B cell (primary cell): ENCODE measurements at regions not wholly inside any gene's neighbourhood (a gene's known extent, or its start where the extent isn't known, plus 50 kb on each side); places are given as distances from the start of the nearest gene placed in this dataset.

Experiments used
- ATAC-seq: fragments of 200-7000 bp; cut with Tn5 transposase; one replicate; pipeline ENCODE4 v1.10.0; 2021; ENCODE audit warnings: low read depth, mild to moderate bottlenecking, moderate number of reproducible peaks, moderate library complexity
- CTCF ChIA-PET: fragments of 350-600 bp; sonication (Branson Sonifier 250); formaldehyde crosslinking; loops from one replicate; lab custom pipeline; 2021; ENCODE audit warnings: antibody characterized with exemption, inconsistent platforms; lab: Charles Lee
- POLR2A ChIA-PET: fragments of 350-600 bp; sonication (Branson Sonifier 250); formaldehyde crosslinking; loops from one replicate; lab custom pipeline; 2021; ENCODE audit warnings: antibody characterized with exemption; lab: Charles Lee
- DNase-seq: peaks from one replicate; pipeline ENCODE4 v3.0.0; 2013
- H2AFZ ChIP-seq: 2 replicates; pipeline ENCODE4 v1.6.1; 2012; ENCODE audit warnings: mild to moderate bottlenecking, low read depth, low read length; ENCODE audit not compliant: insufficient read depth, poor library complexity, severe bottlenecking
- H3K27ac ChIP-seq, 2 donors: 1 replicate in 1 of 2; 2 replicates in 1 of 2; pipeline ENCODE4 v1.5.1; 2012 to 2013; ENCODE audit warnings: low read length in 2 of 2, mild to moderate bottlenecking in 2 of 2, moderate library complexity in 1 of 2
- H3K27me3 ChIP-seq, 4 experiments: fragments of 200-600 bp in 1 of 4; sonication (generic) in 1 of 4; replicated peaks in 1 of 4; 1 replicate in 2 of 4; 2 replicates in 2 of 4; pipeline versions ENCODE4 v1.6.1 to v1.7.0; 2013 to 2016; ENCODE audit warnings: low read length in 3 of 4, mild to moderate bottlenecking in 2 of 4, mixed read lengths in 1 of 4, moderate library complexity in 1 of 4; ENCODE audit not compliant: insufficient read depth in 4 of 4, control insufficient read depth in 3 of 4; ENCODE audit errors: control extremely low read depth in 1 of 4
- H3K36me3 ChIP-seq, 2 experiments: replicated peaks in 1 of 2; 1 replicate in 1 of 2; 2 replicates in 1 of 2; pipeline versions ENCODE4 v1.6.1 to v1.7.1; 2013; ENCODE audit warnings: low read length in 1 of 2; ENCODE audit not compliant: insufficient read depth in 2 of 2, control insufficient read depth in 1 of 2; ENCODE audit errors: control extremely low read depth in 1 of 2, extremely low read depth in 1 of 2
- H3K4me1 ChIP-seq, 2 donors: fragments of 200-600 bp in 1 of 2; sonication (generic) in 1 of 2; 1 replicate in 1 of 2; 2 replicates in 1 of 2; pipeline versions ENCODE4 v1.5.1 to v1.6.1; 2013 to 2017; ENCODE audit warnings: low read length in 2 of 2; ENCODE audit not compliant: control insufficient read depth in 2 of 2, insufficient read depth in 2 of 2
- H3K4me2 ChIP-seq: replicated peaks from 2 replicates; pipeline ENCODE3; 2012; ENCODE audit warnings: mild to moderate bottlenecking, low read depth, low read length; ENCODE audit not compliant: poor library complexity, severe bottlenecking
- H3K4me3 ChIP-seq, 5 experiments: fragments of 200-600 bp in 1 of 5; sonication (generic) in 1 of 5; 1 replicate in 3 of 5; 2 replicates in 2 of 5; pipeline versions ENCODE4 v1.5.1 to v1.7.0; 2011 to 2016; ENCODE audit warnings: low read length in 4 of 5, mild to moderate bottlenecking in 4 of 5, low read depth in 2 of 5, control low read depth in 1 of 5, moderate library complexity in 1 of 5; ENCODE audit not compliant: insufficient read depth in 1 of 5; ENCODE audit errors: control extremely low read depth in 1 of 5, extremely low read depth in 1 of 5
- H3K79me2 ChIP-seq: fragments of 200-600 bp; sonication (generic); one replicate; pipeline ENCODE4 v1.6.0; 2016; ENCODE audit warnings: low read length; ENCODE audit not compliant: control insufficient read depth, insufficient read depth
- H3K9ac ChIP-seq: fragments of 200-600 bp; sonication (generic); 2 replicates; pipeline ENCODE4 v1.6.1; 2017; ENCODE audit warnings: mild to moderate bottlenecking, low read length, moderate library complexity
- H3K9me3 ChIP-seq, 3 donors: one replicate each; pipeline versions ENCODE4 v1.6.1 to v1.7.1; 2013; ENCODE audit warnings: low read length in 2 of 3; ENCODE audit not compliant: control insufficient read depth in 2 of 3, insufficient read depth in 1 of 3; ENCODE audit errors: control extremely low read depth in 1 of 3
- H4K20me1 ChIP-seq: 2 replicates; pipeline ENCODE4 v1.6.0; 2012; ENCODE audit warnings: mild to moderate bottlenecking, low read length; ENCODE audit not compliant: insufficient read depth, control insufficient read depth, poor library complexity, severe bottlenecking
- H3K27ac Mint-ChIP-seq: one replicate; pipeline ENCODE4 v1.8.0; 2021; ENCODE audit warnings: mixed read lengths
- H3K27me3 Mint-ChIP-seq: one replicate; pipeline ENCODE4 v1.8.0; 2021; ENCODE audit warnings: mixed read lengths
- H3K4me1 Mint-ChIP-seq: one replicate; pipeline ENCODE4 v1.8.0; 2021; ENCODE audit warnings: mixed read lengths
- H3K4me3 Mint-ChIP-seq: one replicate; pipeline ENCODE4 v1.8.0; 2021; ENCODE audit warnings: mixed read lengths
- H3K9me3 Mint-ChIP-seq: one replicate; pipeline ENCODE4 v1.8.0; 2022; ENCODE audit warnings: mixed read lengths; ENCODE audit not compliant: insufficient read depth
- EZH2 ChIP-seq: IDR thresholded peaks from 2 replicates; pipeline ENCODE4 v1.6.1; 2012; ENCODE audit warnings: borderline replicate concordance, low read depth, mild to moderate bottlenecking, moderate library complexity, low read length; ENCODE audit not compliant: insufficient read depth, poor library complexity, severe bottlenecking
- whole genome bisulfite sequencing: methylation state at CpG from one replicate; pipeline ENCODE4 v1.1.5; 2013; ENCODE audit warnings: missing lambda C conversion rate; ENCODE audit not compliant: insufficient coverage; 5-methylcytosine and 5-hydroxymethylcytosine counted together
- intact Hi-C: fragments of 100-400 bp; cut with micrococcal nuclease; formaldehyde crosslinking; loops from one replicate; pipeline ENCODE4 v1.10.0; 2022
- TF ChIP-seq, protein P1 (sequence below): fragments of 200-600 bp; IDR thresholded peaks from one replicate; pipeline ENCODE4 v1.8.0; 2022; ENCODE audit warnings: antibody characterized with exemption, mild to moderate bottlenecking

DNA sequence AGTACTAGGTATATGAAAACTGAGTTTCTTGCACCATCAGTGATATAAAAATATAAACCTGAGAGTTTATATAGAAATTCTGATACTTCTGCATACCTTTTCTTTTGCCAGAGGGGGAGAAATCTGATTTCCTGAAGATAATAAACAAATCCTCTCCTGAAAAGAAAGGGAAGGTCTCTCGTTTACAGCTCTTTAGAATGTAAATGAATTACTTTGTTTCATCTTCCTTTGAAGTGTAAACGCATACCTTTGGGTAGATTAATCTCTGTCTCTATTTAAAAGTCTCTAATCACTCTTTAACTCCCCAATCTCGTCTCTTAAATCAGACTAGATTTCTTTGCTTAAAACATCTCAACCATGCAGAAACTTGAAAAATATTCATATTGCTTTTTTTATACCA, 1092.9 kb downstream of the SLITRK5 start:
- ATAC-seq = no peak

DNA sequence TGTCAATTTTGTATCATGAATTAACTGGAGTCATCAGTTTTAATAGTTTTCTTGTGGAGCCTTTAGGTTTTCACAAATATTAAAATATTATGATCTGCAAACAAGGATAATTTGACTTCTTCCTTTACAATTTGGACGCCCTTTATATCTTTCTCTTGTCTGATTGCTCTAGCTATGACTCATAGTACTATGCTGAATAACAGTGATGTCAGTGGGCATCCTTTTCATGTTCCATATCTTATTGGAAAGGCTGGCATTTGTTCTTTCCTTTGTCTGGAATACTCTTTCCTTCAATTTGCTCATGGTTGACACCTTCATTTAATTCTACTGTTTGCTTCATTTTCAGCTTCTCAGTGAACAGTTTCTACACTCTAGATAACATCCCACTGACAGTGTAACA, 1129.3 kb downstream of the SLITRK5 start:
- H3K4me2 ChIP-seq = no peak overlapping the region
- Mint-ChIP-seq H3K9me3 (no peaks in the 10 kb centered on the region), H3K27ac (no peak overlapping the region), H3K27me3 (no peaks in the 10 kb centered on the region), H3K4me1 (no peaks in the 10 kb centered on the region), H3K4me3 (no peak overlapping the region)
- no peak overlapping the region for H3K9ac ChIP-seq
- H3K9me3 ChIP-seq = no peaks in the 10 kb centered on the region
- no peaks in the 10 kb centered on the region for H3K79me2 ChIP-seq
- intact Hi-C loops = no loop called here
- no peaks in the 10 kb centered on the region for H3K36me3 ChIP-seq
- H3K27me3 ChIP-seq = no peaks in the 10 kb centered on the region
- ATAC-seq (no peak), DNase-seq (no peak)
- POLR2A ChIA-PET = no interaction called here
- H3K4me1 ChIP-seq = no peaks in the 10 kb centered on the region
- CTCF ChIA-PET = no interaction called here
- no CpG with 5 or more reads among the region's 1 CpG for WGBS
- no peak overlapping the region for H3K4me3 ChIP-seq
- no peak overlapping the region for H2AFZ ChIP-seq
- no peaks in the 10 kb centered on the region for H4K20me1 ChIP-seq
- TF ChIP-seq EZH2 = no peak
- TF ChIP-seq, protein P1, sequence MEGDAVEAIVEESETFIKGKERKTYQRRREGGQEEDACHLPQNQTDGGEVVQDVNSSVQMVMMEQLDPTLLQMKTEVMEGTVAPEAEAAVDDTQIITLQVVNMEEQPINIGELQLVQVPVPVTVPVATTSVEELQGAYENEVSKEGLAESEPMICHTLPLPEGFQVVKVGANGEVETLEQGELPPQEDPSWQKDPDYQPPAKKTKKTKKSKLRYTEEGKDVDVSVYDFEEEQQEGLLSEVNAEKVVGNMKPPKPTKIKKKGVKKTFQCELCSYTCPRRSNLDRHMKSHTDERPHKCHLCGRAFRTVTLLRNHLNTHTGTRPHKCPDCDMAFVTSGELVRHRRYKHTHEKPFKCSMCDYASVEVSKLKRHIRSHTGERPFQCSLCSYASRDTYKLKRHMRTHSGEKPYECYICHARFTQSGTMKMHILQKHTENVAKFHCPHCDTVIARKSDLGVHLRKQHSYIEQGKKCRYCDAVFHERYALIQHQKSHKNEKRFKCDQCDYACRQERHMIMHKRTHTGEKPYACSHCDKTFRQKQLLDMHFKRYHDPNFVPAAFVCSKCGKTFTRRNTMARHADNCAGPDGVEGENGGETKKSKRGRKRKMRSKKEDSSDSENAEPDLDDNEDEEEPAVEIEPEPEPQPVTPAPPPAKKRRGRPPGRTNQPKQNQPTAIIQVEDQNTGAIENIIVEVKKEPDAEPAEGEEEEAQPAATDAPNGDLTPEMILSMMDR = no peak
- H3K27ac ChIP-seq = no peak overlapping the region

More for the DNA sequence above, 1092.9 kb downstream of the SLITRK5 start:
- Mint-ChIP-seq H3K4me1 (no peaks in the 10 kb centered on the region), H3K27ac (no peak overlapping the region), H3K9me3 (no peaks in the 10 kb centered on the region), H3K27me3 (no peaks in the 10 kb centered on the region), H3K4me3 (no peak overlapping the region)
- Histone ChIP-seq H3K27me3 (no peaks in the 10 kb centered on the region), H3K4me2 (no peak overlapping the region), H3K4me3 (no peak overlapping the region), H3K9ac (no peak overlapping the region), H3K79me2 (no peaks in the 10 kb centered on the region), H2AFZ (no peak overlapping the region), H3K9me3 (no peaks in the 10 kb centered on the region), H3K36me3 (no peaks in the 10 kb centered on the region), H4K20me1 (no peaks in the 10 kb centered on the region), H3K4me1 (no peaks in the 10 kb centered on the region), H3K27ac (no peak overlapping the region)
- ChIA-PET CTCF (no interaction called here), POLR2A (no interaction called here)
- TF ChIP-seq, protein P1 = no peak
- no peak for TF ChIP-seq EZH2
- intact Hi-C loops = no loop called here
- no CpG with 5 or more reads among the region's 3 CpGs for WGBS
- DNase-seq = no peak
